Lower lobe of right lung (tissue), 2 donors: ENCODE measurements at regions not wholly inside any gene's neighbourhood (a gene's known extent, or its start where the extent isn't known, plus 50 kb on each side); places are given as distances from the start of the nearest gene placed in this dataset.

Source experiments
- ATAC-seq, 2 donors: fragments of 200-7000 bp; cut with Tn5 transposase; one replicate each; pipeline ENCODE4 v1.9.1; 2020 to 2022; ENCODE audit warnings: mild to moderate bottlenecking in 2 of 2, moderate library complexity in 2 of 2
- DNase-seq: peaks from one replicate; pipeline ENCODE4 v3.0.0-alpha.2; 2020
- H3K27ac ChIP-seq: fragments of 200-600 bp; one replicate; pipeline ENCODE4 v1.8.0; 2022
- H3K27me3 ChIP-seq: fragments of 200-600 bp; one replicate; pipeline ENCODE4 v1.8.0; 2022; ENCODE audit warnings: low read depth
- H3K36me3 ChIP-seq: fragments of 200-600 bp; one replicate; pipeline ENCODE4 v1.8.0; 2022; ENCODE audit warnings: mild to moderate bottlenecking
- H3K4me1 ChIP-seq: fragments of 200-600 bp; one replicate; pipeline ENCODE4 v1.8.0; 2022
- H3K4me3 ChIP-seq: fragments of 200-600 bp; one replicate; pipeline ENCODE4 v1.8.0; 2022; ENCODE audit warnings: mild to moderate bottlenecking
- H3K9me3 ChIP-seq: fragments of 200-600 bp; one replicate; pipeline ENCODE4 v1.8.0; 2022
- CTCF ChIP-seq: fragments of 200-600 bp; IDR thresholded peaks from one replicate; pipeline ENCODE4 v1.8.0; 2022; ENCODE audit warnings: antibody characterized with exemption, mild to moderate bottlenecking
- intact Hi-C: fragments of 100-400 bp; cut with DNase I; formaldehyde crosslinking; loops from one replicate; pipeline ENCODE4 v1.11.0; 2022
- donor health status: DM: no; HTN: yes; CAD: no; lungs with severe emphysema.

- no peaks in the 10 kb centered on the region for H3K36me3 ChIP-seq
- H3K9me3 ChIP-seq, result no peaks in the 10 kb centered on the region
- no peaks in the 10 kb centered on the region for H3K27me3 ChIP-seq
- TF ChIP-seq CTCF, result no peak
- no peaks in the 10 kb centered on the region for H3K4me1 ChIP-seq
- ATAC-seq (peak in 1 of 2 donors; percentile 30), DNase-seq (no peak)
- H3K4me3 ChIP-seq, result no peak overlapping the region
- no peak overlapping the region for H3K27ac ChIP-seq
- intact Hi-C loops, result no loop called here
Observed at GRCh38 chr2:45237850-45238542, 228.7 kb upstream of the SIX2 start.

- intact Hi-C loops, result no loop called here
- DNase-seq, result no peak
- ATAC-seq, result peak in 1 of 2 donors; percentile 17
Observed at GRCh38 chr2:45237128-45237527, 227.9 kb upstream of the SIX2 start.

GRCh38 chr2:45236268-45236667, 227.0 kb upstream of the SIX2 start:
- Histone ChIP-seq H3K27me3 (no peaks in the 10 kb centered on the region), H3K4me3 (no peak overlapping the region), H3K36me3 (no peaks in the 10 kb centered on the region), H3K27ac (no peak overlapping the region), H3K4me1 (no peaks in the 10 kb centered on the region), H3K9me3 (no peaks in the 10 kb centered on the region)
- intact Hi-C loops, result no loop called here
- no peak for TF ChIP-seq CTCF
- no peak for ATAC-seq
- DNase-seq, result no peak

More at GRCh38 chr2:45237128-45237527, 227.9 kb upstream of the SIX2 start:
- Histone ChIP-seq H3K4me3 (no peak overlapping the region), H3K27ac (no peak overlapping the region), H3K27me3 (no peaks in the 10 kb centered on the region), H3K4me1 (no peaks in the 10 kb centered on the region), H3K36me3 (no peaks in the 10 kb centered on the region), H3K9me3 (no peaks in the 10 kb centered on the region)
- TF ChIP-seq CTCF, result no peak

- Histone ChIP-seq H3K36me3 (no peaks in the 10 kb centered on the region), H3K4me1 (no peaks in the 10 kb centered on the region), H3K4me3 (no peak overlapping the region), H3K27me3 (no peaks in the 10 kb centered on the region), H3K9me3 (no peaks in the 10 kb centered on the region), H3K27ac (no peak overlapping the region)
- intact Hi-C loops, result no loop called here
- no peak for TF ChIP-seq CTCF
- ATAC-seq (no peak), DNase-seq (no peak)
Observed at GRCh38 chr2:45233301-45233700, 224.0 kb upstream of the SIX2 start.

- Histone ChIP-seq H3K9me3 (no peaks in the 10 kb centered on the region), H3K4me1 (no peaks in the 10 kb centered on the region), H3K27me3 (no peaks in the 10 kb centered on the region), H3K4me3 (no peak overlapping the region), H3K27ac (no peak overlapping the region), H3K36me3 (no peaks in the 10 kb centered on the region)
- ATAC-seq (no peak), DNase-seq (no peak)
- TF ChIP-seq CTCF, result no peak
- intact Hi-C loops, result no loop called here
Observed at GRCh38 chr2:45232818-45233217, 223.6 kb upstream of the SIX2 start.
